GM23338 (cell line): ENCODE measurements at regions not wholly inside any gene's neighbourhood (a gene's known extent, or its start where the extent isn't known, plus 50 kb on each side); places are given as distances from the start of the nearest gene placed in this dataset.

Experiments
- ATAC-seq: fragments of 200-7000 bp; cut with Tn5 transposase; 3 replicates; pipeline ENCODE4 v1.9.1; 2020
- DNase-seq: peaks from one replicate; pipeline ENCODE4 v3.0.0-alpha.2; 2015; ENCODE audit warnings: low spot score
- H2AFZ ChIP-seq: fragments of 200-600 bp; sonication (generic); 2 replicates; pipeline ENCODE4 v1.8.0; 2016; ENCODE audit warnings: antibody characterized with exemption, mild to moderate bottlenecking, moderate library complexity
- H3F3A ChIP-seq: fragments of 200-600 bp; sonication (generic); replicated peaks from 2 replicates; pipeline ENCODE4 v1.8.0; 2017; ENCODE audit warnings: antibody characterized with exemption, mixed run types, low read depth
- H3K27ac ChIP-seq: fragments of 200-600 bp; sonication (generic); 2 replicates; pipeline ENCODE4 v1.6.1; 2016; ENCODE audit warnings: low read depth
- H3K27me3 ChIP-seq: fragments of 200-600 bp; sonication (generic); 2 replicates; pipeline ENCODE4 v1.8.0; 2016; ENCODE audit warnings: mild to moderate bottlenecking, mixed run types, moderate library complexity; ENCODE audit not compliant: insufficient read depth
- H3K36me3 ChIP-seq: fragments of 200-600 bp; sonication (generic); 2 replicates; pipeline ENCODE4 v1.8.0; 2016; ENCODE audit warnings: mild to moderate bottlenecking; ENCODE audit not compliant: insufficient read depth
- H3K4me1 ChIP-seq: fragments of 200-600 bp; sonication (generic); 2 replicates; pipeline ENCODE4 v1.8.0; 2016; ENCODE audit warnings: mild to moderate bottlenecking, moderate library complexity; ENCODE audit not compliant: insufficient read depth
- H3K4me2 ChIP-seq: fragments of 200-600 bp; sonication (generic); 2 replicates; pipeline ENCODE4 v1.7.1; 2017; ENCODE audit warnings: mixed run types
- H3K4me3 ChIP-seq: fragments of 200-600 bp; sonication (generic); 2 replicates; pipeline ENCODE4 v1.6.1; 2016; ENCODE audit warnings: mixed run types
- H3K79me2 ChIP-seq: fragments of 200-600 bp; sonication (generic); replicated peaks from 2 replicates; pipeline ENCODE4 v1.8.0; 2017; ENCODE audit warnings: mild to moderate bottlenecking; ENCODE audit not compliant: insufficient read depth
- H3K9me2 ChIP-seq: fragments of 200-600 bp; sonication (generic); 2 replicates; pipeline ENCODE4 v1.8.0; 2017; ENCODE audit not compliant: insufficient read depth
- H4K20me1 ChIP-seq: fragments of 200-600 bp; sonication (generic); replicated peaks from 2 replicates; pipeline ENCODE4 v1.8.0; 2017; ENCODE audit warnings: mild to moderate bottlenecking; ENCODE audit not compliant: insufficient read depth
- H3K27ac Mint-ChIP-seq: 2 replicates; pipeline ENCODE4 v1.8.0; 2020; ENCODE audit warnings: inconsistent platforms, mild to moderate bottlenecking, moderate library complexity, mixed read lengths
- H3K27me3 Mint-ChIP-seq: 3 replicates; pipeline ENCODE4 v1.8.0; 2022; ENCODE audit warnings: low read depth, mild to moderate bottlenecking, moderate library complexity, mixed read lengths, inconsistent platforms; ENCODE audit not compliant: insufficient read depth, poor library complexity
- H3K36me3 Mint-ChIP-seq: 3 replicates; pipeline ENCODE4 v1.8.0; 2021; ENCODE audit warnings: low read depth, mild to moderate bottlenecking, inconsistent platforms, moderate library complexity, mixed read lengths
- H3K4me1 Mint-ChIP-seq: 3 replicates; pipeline ENCODE4 v1.8.0; 2020; ENCODE audit warnings: mild to moderate bottlenecking, inconsistent platforms, mixed read lengths
- H3K4me3 Mint-ChIP-seq: 3 replicates; pipeline ENCODE4 v1.8.0; 2021; ENCODE audit warnings: moderate library complexity, mild to moderate bottlenecking, inconsistent platforms, mixed read lengths
- H3K9me3 Mint-ChIP-seq: 3 replicates; pipeline ENCODE4 v1.8.0; 2020; ENCODE audit warnings: moderate library complexity, mild to moderate bottlenecking, inconsistent platforms, mixed read lengths
- CREB1 ChIP-seq: fragments of 250-450 bp; sonication (Bioruptor Pico); IDR thresholded peaks from 2 replicates; pipeline ENCODE4 v1.5.0; 2020; ENCODE audit warnings: low read depth, mild to moderate bottlenecking, moderate library complexity
- EZH2 ChIP-seq: fragments of 200-600 bp; sonication (generic); IDR thresholded peaks from one replicate; pipeline ENCODE4 v1.8.0; 2017; ENCODE audit warnings: antibody characterized with exemption, mild to moderate bottlenecking, low read depth; ENCODE audit not compliant: unreplicated experiment
- EZH2phosphoT487 ChIP-seq: fragments of 200-600 bp; sonication (generic); IDR thresholded peaks from one replicate; pipeline ENCODE4 v1.8.1; 2018; ENCODE audit warnings: antibody characterized with exemption; ENCODE audit not compliant: unreplicated experiment
- NANOG ChIP-seq: IDR thresholded peaks from 2 replicates; pipeline ENCODE4 v1.6.1; 2016; ENCODE audit warnings: antibody characterized with exemption, borderline replicate concordance
- POLR2AphosphoS5 ChIP-seq: IDR thresholded peaks from 2 replicates; pipeline ENCODE4 v1.6.1; 2016; ENCODE audit warnings: antibody characterized with exemption, low read depth
- STAT1 ChIP-seq: IDR thresholded peaks from one replicate; pipeline ENCODE4 v1.6.1; 2016; ENCODE audit warnings: antibody characterized with exemption; ENCODE audit not compliant: unreplicated experiment
- ZNF114 ChIP-seq: fragments of 250-450 bp; sonication (Bioruptor Pico); IDR thresholded peaks from 2 replicates; pipeline ENCODE4 v1.5.0; 2020; ENCODE audit warnings: mild to moderate bottlenecking, moderate library complexity
- ZNF331 ChIP-seq: fragments of 250-450 bp; sonication (Bioruptor Pico); IDR thresholded peaks from 2 replicates; pipeline ENCODE4 v1.5.0; 2020; ENCODE audit warnings: low read depth, mild to moderate bottlenecking, moderate library complexity
- TF ChIP-seq, protein P1 (sequence below): IDR thresholded peaks from 2 replicates; pipeline ENCODE4 v1.6.1; 2016; ENCODE audit warnings: antibody characterized with exemption
- TF ChIP-seq, protein P2 (sequence below), 2 experiments: fragments of 200-600 bp in 1 of 2; sonication (generic) in 1 of 2; conservative IDR thresholded peaks; 2 replicates each; pipeline versions ENCODE4 v1.5.1 to v1.6.1; 2016 to 2017; ENCODE audit warnings: antibody characterized with exemption in 2 of 2, low read depth in 2 of 2, mild to moderate bottlenecking in 2 of 2, moderate library complexity in 1 of 2
- TF ChIP-seq, protein P3 (sequence below): fragments of 250-450 bp; sonication (Bioruptor Pico); IDR thresholded peaks from 2 replicates; pipeline ENCODE4 v1.5.0; 2020; ENCODE audit warnings: mild to moderate bottlenecking, moderate library complexity
- TF ChIP-seq, protein P4 (sequence below): IDR thresholded peaks from one replicate; pipeline ENCODE4 v1.6.1; 2018; ENCODE audit warnings: antibody characterized with exemption; ENCODE audit not compliant: unreplicated experiment

DNA sequence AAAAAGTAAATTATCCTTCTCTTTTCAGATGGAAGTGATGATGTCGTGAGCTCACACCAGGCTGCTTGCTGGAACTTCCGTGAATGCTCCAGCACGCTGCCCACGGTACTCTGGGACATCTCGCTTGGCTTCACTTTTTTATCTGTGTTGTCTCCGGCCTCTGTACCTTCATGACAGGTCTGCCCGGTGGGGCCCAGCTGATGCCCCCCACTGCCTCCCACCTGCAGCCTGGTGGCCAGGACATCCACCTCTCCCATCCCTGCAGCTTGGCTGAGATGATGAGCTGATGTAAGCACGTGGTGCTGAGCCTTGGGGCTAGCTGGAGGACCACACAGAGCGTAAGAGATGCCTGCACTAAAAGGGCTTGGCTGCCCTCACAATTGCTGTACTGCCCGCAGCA lies 59.0 kb upstream of the HELT start (continued):
- TF ChIP-seq, protein P1, sequence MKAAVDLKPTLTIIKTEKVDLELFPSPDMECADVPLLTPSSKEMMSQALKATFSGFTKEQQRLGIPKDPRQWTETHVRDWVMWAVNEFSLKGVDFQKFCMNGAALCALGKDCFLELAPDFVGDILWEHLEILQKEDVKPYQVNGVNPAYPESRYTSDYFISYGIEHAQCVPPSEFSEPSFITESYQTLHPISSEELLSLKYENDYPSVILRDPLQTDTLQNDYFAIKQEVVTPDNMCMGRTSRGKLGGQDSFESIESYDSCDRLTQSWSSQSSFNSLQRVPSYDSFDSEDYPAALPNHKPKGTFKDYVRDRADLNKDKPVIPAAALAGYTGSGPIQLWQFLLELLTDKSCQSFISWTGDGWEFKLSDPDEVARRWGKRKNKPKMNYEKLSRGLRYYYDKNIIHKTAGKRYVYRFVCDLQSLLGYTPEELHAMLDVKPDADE, result no peak
- TF ChIP-seq EZH2phosphoT487 (no peak), STAT1 (no peak), POLR2AphosphoS5 (no peak), NANOG (no peak)

DNA sequence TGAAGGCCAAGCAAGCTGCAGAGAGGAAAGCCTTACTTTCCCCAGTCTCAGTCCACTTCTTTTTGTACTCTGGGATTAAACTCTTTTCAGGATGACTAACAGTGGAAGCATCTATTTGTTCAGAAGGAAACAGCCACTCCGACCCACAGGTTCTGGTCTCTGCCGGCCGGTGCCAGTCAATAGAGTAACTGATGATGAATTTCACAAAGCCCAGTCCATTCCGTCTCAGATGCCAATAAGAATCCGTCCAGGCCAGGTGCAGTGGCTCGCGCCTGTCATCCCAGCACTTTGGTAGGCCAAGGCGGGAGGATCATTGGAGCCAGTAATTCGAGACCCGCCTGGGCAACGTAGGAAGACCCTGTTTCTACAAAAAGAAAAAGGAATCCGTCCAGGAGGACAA lies 58.5 kb upstream of the HELT start:
- Histone ChIP-seq H2AFZ (no peak overlapping the region), H4K20me1 (no peaks in the 10 kb centered on the region), H3K36me3 (no peaks in the 10 kb centered on the region), H3K9me2 (0 out of 2 replicates have a peak, but pooled peaks cover 3% of the 10 kb centered on the region), H3K27me3 (no peaks in the 10 kb centered on the region), H3K4me1 (no peaks in the 10 kb centered on the region), H3K4me3 (no peak overlapping the region), H3K79me2 (no peaks in the 10 kb centered on the region), H3K4me2 (no peak overlapping the region), H3K27ac (no peak overlapping the region), H3F3A (no peaks in the 10 kb centered on the region)
- ATAC-seq (no peak), DNase-seq (no peak)
- Mint-ChIP-seq H3K27ac (no peak overlapping the region), H3K4me3 (no peak overlapping the region), H3K9me3 (peaks cover 11% of the 10 kb centered on the region), H3K27me3 (peaks cover 12% of the 10 kb centered on the region), H3K36me3 (peaks cover 7% of the 10 kb centered on the region; the same call in 2 of the 3 replicates), H3K4me1 (peaks cover 6% of the 10 kb centered on the region; the same call in 2 of the 3 replicates)
- TF ChIP-seq, protein P2, sequence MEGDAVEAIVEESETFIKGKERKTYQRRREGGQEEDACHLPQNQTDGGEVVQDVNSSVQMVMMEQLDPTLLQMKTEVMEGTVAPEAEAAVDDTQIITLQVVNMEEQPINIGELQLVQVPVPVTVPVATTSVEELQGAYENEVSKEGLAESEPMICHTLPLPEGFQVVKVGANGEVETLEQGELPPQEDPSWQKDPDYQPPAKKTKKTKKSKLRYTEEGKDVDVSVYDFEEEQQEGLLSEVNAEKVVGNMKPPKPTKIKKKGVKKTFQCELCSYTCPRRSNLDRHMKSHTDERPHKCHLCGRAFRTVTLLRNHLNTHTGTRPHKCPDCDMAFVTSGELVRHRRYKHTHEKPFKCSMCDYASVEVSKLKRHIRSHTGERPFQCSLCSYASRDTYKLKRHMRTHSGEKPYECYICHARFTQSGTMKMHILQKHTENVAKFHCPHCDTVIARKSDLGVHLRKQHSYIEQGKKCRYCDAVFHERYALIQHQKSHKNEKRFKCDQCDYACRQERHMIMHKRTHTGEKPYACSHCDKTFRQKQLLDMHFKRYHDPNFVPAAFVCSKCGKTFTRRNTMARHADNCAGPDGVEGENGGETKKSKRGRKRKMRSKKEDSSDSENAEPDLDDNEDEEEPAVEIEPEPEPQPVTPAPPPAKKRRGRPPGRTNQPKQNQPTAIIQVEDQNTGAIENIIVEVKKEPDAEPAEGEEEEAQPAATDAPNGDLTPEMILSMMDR (conservative IDR thresholded peaks at IDR 0.05; ENCODE audit: low read depth in 2 of 2), result no peak
- TF ChIP-seq ZNF331 (CRISPR knock-in tag), result no peak
- TF ChIP-seq STAT1, result no peak
- no peak for TF ChIP-seq ZNF114 (CRISPR knock-in tag)
- TF ChIP-seq CREB1 (CRISPR knock-in tag), result no peak
- TF ChIP-seq, protein P3, sequence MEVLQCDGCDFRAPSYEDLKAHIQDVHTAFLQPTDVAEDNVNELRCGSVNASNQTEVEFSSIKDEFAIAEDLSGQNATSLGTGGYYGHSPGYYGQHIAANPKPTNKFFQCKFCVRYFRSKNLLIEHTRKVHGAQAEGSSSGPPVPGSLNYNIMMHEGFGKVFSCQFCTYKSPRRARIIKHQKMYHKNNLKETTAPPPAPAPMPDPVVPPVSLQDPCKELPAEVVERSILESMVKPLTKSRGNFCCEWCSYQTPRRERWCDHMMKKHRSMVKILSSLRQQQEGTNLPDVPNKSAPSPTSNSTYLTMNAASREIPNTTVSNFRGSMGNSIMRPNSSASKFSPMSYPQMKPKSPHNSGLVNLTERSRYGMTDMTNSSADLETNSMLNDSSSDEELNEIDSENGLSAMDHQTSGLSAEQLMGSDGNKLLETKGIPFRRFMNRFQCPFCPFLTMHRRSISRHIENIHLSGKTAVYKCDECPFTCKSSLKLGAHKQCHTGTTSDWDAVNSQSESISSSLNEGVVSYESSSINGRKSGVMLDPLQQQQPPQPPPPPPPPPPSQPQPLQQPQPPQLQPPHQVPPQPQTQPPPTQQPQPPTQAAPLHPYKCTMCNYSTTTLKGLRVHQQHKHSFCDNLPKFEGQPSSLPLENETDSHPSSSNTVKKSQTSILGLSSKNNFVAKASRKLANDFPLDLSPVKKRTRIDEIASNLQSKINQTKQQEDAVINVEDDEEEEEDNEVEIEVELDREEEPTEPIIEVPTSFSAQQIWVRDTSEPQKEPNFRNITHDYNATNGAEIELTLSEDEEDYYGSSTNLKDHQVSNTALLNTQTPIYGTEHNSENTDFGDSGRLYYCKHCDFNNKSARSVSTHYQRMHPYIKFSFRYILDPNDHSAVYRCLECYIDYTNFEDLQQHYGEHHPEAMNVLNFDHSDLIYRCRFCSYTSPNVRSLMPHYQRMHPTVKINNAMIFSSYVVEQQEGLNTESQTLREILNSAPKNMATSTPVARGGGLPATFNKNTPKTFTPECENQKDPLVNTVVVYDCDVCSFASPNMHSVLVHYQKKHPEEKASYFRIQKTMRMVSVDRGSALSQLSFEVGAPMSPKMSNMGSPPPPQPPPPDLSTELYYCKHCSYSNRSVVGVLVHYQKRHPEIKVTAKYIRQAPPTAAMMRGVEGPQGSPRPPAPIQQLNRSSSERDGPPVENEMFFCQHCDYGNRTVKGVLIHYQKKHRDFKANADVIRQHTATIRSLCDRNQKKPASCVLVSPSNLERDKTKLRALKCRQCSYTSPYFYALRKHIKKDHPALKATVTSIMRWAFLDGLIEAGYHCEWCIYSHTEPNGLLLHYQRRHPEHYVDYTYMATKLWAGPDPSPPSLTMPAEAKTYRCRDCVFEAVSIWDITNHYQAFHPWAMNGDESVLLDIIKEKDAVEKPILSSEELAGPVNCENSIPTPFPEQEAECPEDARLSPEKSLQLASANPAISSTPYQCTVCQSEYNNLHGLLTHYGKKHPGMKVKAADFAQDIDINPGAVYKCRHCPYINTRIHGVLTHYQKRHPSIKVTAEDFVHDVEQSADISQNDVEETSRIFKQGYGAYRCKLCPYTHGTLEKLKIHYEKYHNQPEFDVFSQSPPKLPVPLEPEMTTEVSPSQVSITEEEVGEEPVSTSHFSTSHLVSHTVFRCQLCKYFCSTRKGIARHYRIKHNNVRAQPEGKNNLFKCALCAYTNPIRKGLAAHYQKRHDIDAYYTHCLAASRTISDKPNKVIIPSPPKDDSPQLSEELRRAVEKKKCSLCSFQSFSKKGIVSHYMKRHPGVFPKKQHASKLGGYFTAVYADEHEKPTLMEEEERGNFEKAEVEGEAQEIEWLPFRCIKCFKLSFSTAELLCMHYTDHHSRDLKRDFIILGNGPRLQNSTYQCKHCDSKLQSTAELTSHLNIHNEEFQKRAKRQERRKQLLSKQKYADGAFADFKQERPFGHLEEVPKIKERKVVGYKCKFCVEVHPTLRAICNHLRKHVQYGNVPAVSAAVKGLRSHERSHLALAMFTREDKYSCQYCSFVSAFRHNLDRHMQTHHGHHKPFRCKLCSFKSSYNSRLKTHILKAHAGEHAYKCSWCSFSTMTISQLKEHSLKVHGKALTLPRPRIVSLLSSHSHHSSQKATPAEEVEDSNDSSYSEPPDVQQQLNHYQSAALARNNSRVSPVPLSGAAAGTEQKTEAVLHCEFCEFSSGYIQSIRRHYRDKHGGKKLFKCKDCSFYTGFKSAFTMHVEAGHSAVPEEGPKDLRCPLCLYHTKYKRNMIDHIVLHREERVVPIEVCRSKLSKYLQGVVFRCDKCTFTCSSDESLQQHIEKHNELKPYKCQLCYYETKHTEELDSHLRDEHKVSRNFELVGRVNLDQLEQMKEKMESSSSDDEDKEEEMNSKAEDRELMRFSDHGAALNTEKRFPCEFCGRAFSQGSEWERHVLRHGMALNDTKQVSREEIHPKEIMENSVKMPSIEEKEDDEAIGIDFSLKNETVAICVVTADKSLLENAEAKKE (CRISPR knock-in tag), result no peak
- no peak for TF ChIP-seq NANOG
- TF ChIP-seq EZH2, result no peak
- TF ChIP-seq EZH2phosphoT487, result no peak
- TF ChIP-seq, protein P4, sequence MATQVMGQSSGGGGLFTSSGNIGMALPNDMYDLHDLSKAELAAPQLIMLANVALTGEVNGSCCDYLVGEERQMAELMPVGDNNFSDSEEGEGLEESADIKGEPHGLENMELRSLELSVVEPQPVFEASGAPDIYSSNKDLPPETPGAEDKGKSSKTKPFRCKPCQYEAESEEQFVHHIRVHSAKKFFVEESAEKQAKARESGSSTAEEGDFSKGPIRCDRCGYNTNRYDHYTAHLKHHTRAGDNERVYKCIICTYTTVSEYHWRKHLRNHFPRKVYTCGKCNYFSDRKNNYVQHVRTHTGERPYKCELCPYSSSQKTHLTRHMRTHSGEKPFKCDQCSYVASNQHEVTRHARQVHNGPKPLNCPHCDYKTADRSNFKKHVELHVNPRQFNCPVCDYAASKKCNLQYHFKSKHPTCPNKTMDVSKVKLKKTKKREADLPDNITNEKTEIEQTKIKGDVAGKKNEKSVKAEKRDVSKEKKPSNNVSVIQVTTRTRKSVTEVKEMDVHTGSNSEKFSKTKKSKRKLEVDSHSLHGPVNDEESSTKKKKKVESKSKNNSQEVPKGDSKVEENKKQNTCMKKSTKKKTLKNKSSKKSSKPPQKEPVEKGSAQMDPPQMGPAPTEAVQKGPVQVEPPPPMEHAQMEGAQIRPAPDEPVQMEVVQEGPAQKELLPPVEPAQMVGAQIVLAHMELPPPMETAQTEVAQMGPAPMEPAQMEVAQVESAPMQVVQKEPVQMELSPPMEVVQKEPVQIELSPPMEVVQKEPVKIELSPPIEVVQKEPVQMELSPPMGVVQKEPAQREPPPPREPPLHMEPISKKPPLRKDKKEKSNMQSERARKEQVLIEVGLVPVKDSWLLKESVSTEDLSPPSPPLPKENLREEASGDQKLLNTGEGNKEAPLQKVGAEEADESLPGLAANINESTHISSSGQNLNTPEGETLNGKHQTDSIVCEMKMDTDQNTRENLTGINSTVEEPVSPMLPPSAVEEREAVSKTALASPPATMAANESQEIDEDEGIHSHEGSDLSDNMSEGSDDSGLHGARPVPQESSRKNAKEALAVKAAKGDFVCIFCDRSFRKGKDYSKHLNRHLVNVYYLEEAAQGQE, result no peak
- no peak for TF ChIP-seq POLR2AphosphoS5
